OCI-LY3 (cell line): ENCODE measurements at regions not wholly inside any gene's neighbourhood (a gene's known extent, or its start where the extent isn't known, plus 50 kb on each side); places are given as distances from the start of the nearest gene placed in this dataset.
A peak's percentile ranks its signal among the peaks of the same experiment; 100 is the strongest.

Experiments
- H2AFZ ChIP-seq: fragments of 200-600, 300-600 bp; shearing (Covaris generic); 2 replicates; pipeline ENCODE4 v1.6.0; 2014; ENCODE audit warnings: antibody characterized with exemption, low read depth, low read length
- H3K27ac ChIP-seq: fragments of 200-600, 300-600 bp; sonication (generic); 2 replicates; pipeline ENCODE4 v1.5.1; 2014; ENCODE audit warnings: mild to moderate bottlenecking, low read length, moderate library complexity, mixed read lengths
- H3K27me3 ChIP-seq: fragments of 200-600, 300-600 bp; sonication (generic); 2 replicates; pipeline ENCODE4 v1.6.1; 2014; ENCODE audit warnings: low read depth, low read length, mixed read lengths
- H3K36me3 ChIP-seq: fragments of 200-600, 300-600 bp; sonication (generic); replicated peaks from 2 replicates; pipeline ENCODE3; 2014; ENCODE audit warnings: low read depth, low read length, mixed read lengths
- H3K4me1 ChIP-seq: fragments of 300-600, 200-600 bp; sonication (generic); 2 replicates; pipeline ENCODE4 v1.6.1; 2014; ENCODE audit warnings: low read length, mixed read lengths
- H3K4me2 ChIP-seq: fragments of 200-600, 300-600 bp; sonication (generic); 2 replicates; pipeline ENCODE4 v1.6.1; 2014; ENCODE audit warnings: low read length, mixed read lengths
- H3K4me3 ChIP-seq: fragments of 300-600, 200-600 bp; sonication (generic); 2 replicates; pipeline ENCODE4 v1.5.1; 2014; ENCODE audit warnings: antibody characterized with exemption, mild to moderate bottlenecking, low read length, moderate library complexity
- H3K79me2 ChIP-seq: fragments of 300-600, 200-600 bp; shearing (Covaris generic); 2 replicates; pipeline ENCODE4 v1.6.1; 2014; ENCODE audit warnings: mild to moderate bottlenecking, low read length, mixed read lengths
- H3K9ac ChIP-seq: fragments of 300-600, 200-600 bp; shearing (Covaris generic); 2 replicates; pipeline ENCODE4 v1.6.0; 2014; ENCODE audit warnings: mild to moderate bottlenecking, low read length, moderate library complexity
- H3K9me3 ChIP-seq: fragments of 200-600, 300-600 bp; shearing (Covaris generic); 2 replicates; pipeline ENCODE4 v1.6.1; 2014; ENCODE audit warnings: low read length, mixed read lengths; ENCODE audit not compliant: insufficient read depth
- H4K20me1 ChIP-seq: fragments of 200-600, 300-600 bp; sonication (generic); 2 replicates; pipeline ENCODE4 v1.6.1; 2016; ENCODE audit warnings: low read length, mixed read lengths; ENCODE audit not compliant: insufficient read depth
- EZH2phosphoT487 ChIP-seq: fragments of 200-600 bp; shearing (Covaris generic); IDR thresholded peaks from 2 replicates; pipeline ENCODE4 v1.6.1; 2018; ENCODE audit warnings: antibody characterized with exemption, mixed run types, low read depth
- TF ChIP-seq, protein P1 (sequence below): fragments of 200-600, 300-600 bp; sonication (generic); IDR thresholded peaks from 2 replicates; pipeline ENCODE4 v1.5.1; 2014; ENCODE audit warnings: antibody characterized with exemption, low read length, low read depth

GRCh38 chr4:170716868-170717267 lies 627.1 kb upstream of the AADAT start:
- H3K4me2 ChIP-seq, result no peak overlapping the region
- H4K20me1 ChIP-seq, result no peaks in the 10 kb centered on the region
- H3K36me3 ChIP-seq, result no peaks in the 10 kb centered on the region
- H3K4me3 ChIP-seq, result no peak overlapping the region
- no peaks in the 10 kb centered on the region for H3K9me3 ChIP-seq
- H3K27me3 ChIP-seq, result no peaks in the 10 kb centered on the region
- H2AFZ ChIP-seq, result no peak overlapping the region
- no peak overlapping the region for H3K27ac ChIP-seq
- H3K9ac ChIP-seq, result no peak overlapping the region
- H3K4me1 ChIP-seq, result no peaks in the 10 kb centered on the region
- no peaks in the 10 kb centered on the region for H3K79me2 ChIP-seq
- TF ChIP-seq, protein P1, sequence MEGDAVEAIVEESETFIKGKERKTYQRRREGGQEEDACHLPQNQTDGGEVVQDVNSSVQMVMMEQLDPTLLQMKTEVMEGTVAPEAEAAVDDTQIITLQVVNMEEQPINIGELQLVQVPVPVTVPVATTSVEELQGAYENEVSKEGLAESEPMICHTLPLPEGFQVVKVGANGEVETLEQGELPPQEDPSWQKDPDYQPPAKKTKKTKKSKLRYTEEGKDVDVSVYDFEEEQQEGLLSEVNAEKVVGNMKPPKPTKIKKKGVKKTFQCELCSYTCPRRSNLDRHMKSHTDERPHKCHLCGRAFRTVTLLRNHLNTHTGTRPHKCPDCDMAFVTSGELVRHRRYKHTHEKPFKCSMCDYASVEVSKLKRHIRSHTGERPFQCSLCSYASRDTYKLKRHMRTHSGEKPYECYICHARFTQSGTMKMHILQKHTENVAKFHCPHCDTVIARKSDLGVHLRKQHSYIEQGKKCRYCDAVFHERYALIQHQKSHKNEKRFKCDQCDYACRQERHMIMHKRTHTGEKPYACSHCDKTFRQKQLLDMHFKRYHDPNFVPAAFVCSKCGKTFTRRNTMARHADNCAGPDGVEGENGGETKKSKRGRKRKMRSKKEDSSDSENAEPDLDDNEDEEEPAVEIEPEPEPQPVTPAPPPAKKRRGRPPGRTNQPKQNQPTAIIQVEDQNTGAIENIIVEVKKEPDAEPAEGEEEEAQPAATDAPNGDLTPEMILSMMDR, result peak; percentile 58
- TF ChIP-seq EZH2phosphoT487, result no peak

- H2AFZ ChIP-seq, result no peak overlapping the region
- no peak overlapping the region for H3K27ac ChIP-seq
- H3K27me3 ChIP-seq, result no peaks in the 10 kb centered on the region
- no peaks in the 10 kb centered on the region for H3K9me3 ChIP-seq
- no peaks in the 10 kb centered on the region for H4K20me1 ChIP-seq
- H3K9ac ChIP-seq, result no peak overlapping the region
- no peak for TF ChIP-seq EZH2phosphoT487
- TF ChIP-seq, protein P1, result no peak
- no peak overlapping the region for H3K4me3 ChIP-seq
- H3K36me3 ChIP-seq, result no peaks in the 10 kb centered on the region
- H3K4me2 ChIP-seq, result no peak overlapping the region
- no peaks in the 10 kb centered on the region for H3K4me1 ChIP-seq
- no peaks in the 10 kb centered on the region for H3K79me2 ChIP-seq
Measured at GRCh38 chr4:170705907-170706306, 616.2 kb upstream of the AADAT start.

- peaks cover 33% of the 10 kb centered on the region for H3K36me3 ChIP-seq
- H2AFZ ChIP-seq, result no peak overlapping the region
- no peaks in the 10 kb centered on the region for H3K27me3 ChIP-seq
- no peak overlapping the region for H3K27ac ChIP-seq
- no peak overlapping the region for H3K9ac ChIP-seq
- H3K79me2 ChIP-seq, result no peaks in the 10 kb centered on the region
- peaks cover 25% of the 10 kb centered on the region for H3K4me1 ChIP-seq
- no peaks in the 10 kb centered on the region for H4K20me1 ChIP-seq
- peaks cover 17% of the 10 kb centered on the region; the same call in 1 of the 2 replicates for H3K9me3 ChIP-seq
- TF ChIP-seq EZH2phosphoT487, result no peak
- TF ChIP-seq, protein P1, result no peak
- H3K4me3 ChIP-seq, result no peak overlapping the region
- H3K4me2 ChIP-seq, result no peak overlapping the region
Measured at GRCh38 chr4:170700064-170700463, 610.3 kb upstream of the AADAT start.

DNA sequence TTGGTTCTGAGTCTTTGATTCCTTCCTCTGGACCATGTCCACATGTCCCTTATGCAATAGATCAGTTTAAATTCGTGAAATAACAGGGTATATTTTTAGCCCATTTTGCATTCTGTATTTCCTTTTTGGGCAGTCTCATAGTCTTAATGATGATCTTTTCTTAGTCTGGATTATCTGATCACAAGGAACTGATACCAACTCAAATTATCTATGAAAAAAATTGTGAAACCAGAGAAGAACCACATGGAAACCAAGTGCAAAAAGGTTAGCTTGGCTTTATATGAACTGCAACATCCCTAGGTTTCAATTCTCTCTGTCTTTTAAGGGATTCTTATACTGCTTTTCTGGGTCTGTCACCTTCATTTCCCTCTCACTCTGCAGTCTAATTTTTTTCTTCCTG lies 608.6 kb upstream of the AADAT start:
- Histone ChIP-seq H3K9ac (peak overlapping the region; percentile 18; the same call in 1 of the 2 replicates), H3K27me3 (no peaks in the 10 kb centered on the region), H3K9me3 (peaks cover 17% of the 10 kb centered on the region; the same call in 1 of the 2 replicates), H4K20me1 (no peaks in the 10 kb centered on the region), H3K36me3 (peaks cover 37% of the 10 kb centered on the region), H3K4me3 (peak overlapping the region; percentile 22; the same call in 1 of the 2 replicates), H3K4me1 (peaks cover 25% of the 10 kb centered on the region), H3K79me2 (no peaks in the 10 kb centered on the region), H2AFZ (0 out of 2 replicates have a peak overlapping the region, but pooled peaks have one; percentile 6), H3K27ac (peak overlapping the region; percentile 84), H3K4me2 (peak overlapping the region; percentile 44)
- TF ChIP-seq, protein P1, result no peak
- TF ChIP-seq EZH2phosphoT487, result no peak
